ENCODE measurements at regions not wholly inside any gene's neighbourhood (a gene's known extent, or its start where the extent isn't known, plus 50 kb on each side); places are given as distances from the start of the nearest gene placed in this dataset.

- Mint-ChIP-seq H3K27ac (no peak overlapping the region), H3K9me3 (peaks cover 27% of the 10 kb centered on the region), H3K36me3 (ENCODE audit: low read depth) (peaks cover 6% of the 10 kb centered on the region), H3K4me3 (no peak overlapping the region), H3K27me3 (no peaks in the 10 kb centered on the region), H3K4me1 (ENCODE audit: low read depth) (no peaks in the 10 kb centered on the region)
- TF ChIP-seq CTCF (IDR thresholded peaks at IDR 0.05): no peak
- ChIA-PET POLR2A (no interaction called here), CTCF (no interaction called here)
- intact Hi-C loops (cut with micrococcal nuclease): no loop called here
- DNase-seq (no peak), ATAC-seq (no peak)
Measured at GRCh38 chr19:23855676-23856075, 59.0 kb upstream of the ZNF726 start.

GRCh38 chr19:23851966-23852365, 62.7 kb upstream of the ZNF726 start:
- no peak for TF ChIP-seq CTCF (IDR thresholded peaks at IDR 0.05)
- no peak overlapping the region for H3K27ac Mint-ChIP-seq
- H3K27me3 Mint-ChIP-seq: no peaks in the 10 kb centered on the region
- H3K36me3 Mint-ChIP-seq (ENCODE audit: low read depth): peaks cover 10% of the 10 kb centered on the region
- H3K4me3 Mint-ChIP-seq: no peak overlapping the region
- no peak for DNase-seq
- no peak for ATAC-seq
- ChIA-PET POLR2A (no interaction called here), CTCF (no interaction called here)
- peaks cover 55% of the 10 kb centered on the region for H3K9me3 Mint-ChIP-seq
- intact Hi-C loops (cut with micrococcal nuclease): no loop called here
- no peaks in the 10 kb centered on the region for H3K4me1 Mint-ChIP-seq (ENCODE audit: low read depth)

GRCh38 chr19:23832717-23833327, 74.1 kb upstream of the ZNF681 start:
- H3K4me1 Mint-ChIP-seq (ENCODE audit: low read depth): no peaks in the 10 kb centered on the region
- peaks cover 19% of the 10 kb centered on the region for H3K36me3 Mint-ChIP-seq (ENCODE audit: low read depth)
- DNase-seq: no peak
- ChIA-PET CTCF (no interaction called here), POLR2A (no interaction called here)
- no peak overlapping the region for H3K4me3 Mint-ChIP-seq
- no peak for TF ChIP-seq CTCF (IDR thresholded peaks at IDR 0.05)
- H3K27ac Mint-ChIP-seq: no peak overlapping the region
- intact Hi-C loops (cut with micrococcal nuclease): no loop called here
- peaks cover 52% of the 10 kb centered on the region for H3K9me3 Mint-ChIP-seq
- H3K27me3 Mint-ChIP-seq: no peaks in the 10 kb centered on the region
- no peak for ATAC-seq

GRCh38 chr19:23823952-23824389, 65.3 kb upstream of the ZNF681 start:
- Mint-ChIP-seq H3K4me3 (no peak overlapping the region), H3K36me3 (ENCODE audit: low read depth) (peaks cover 4% of the 10 kb centered on the region), H3K4me1 (ENCODE audit: low read depth) (no peaks in the 10 kb centered on the region), H3K27me3 (no peaks in the 10 kb centered on the region), H3K9me3 (peaks cover 30% of the 10 kb centered on the region), H3K27ac (no peak overlapping the region)
- peak; percentile 46 for TF ChIP-seq CTCF (IDR thresholded peaks at IDR 0.05)
- CTCF ChIA-PET: no interaction called here
- intact Hi-C loops (cut with micrococcal nuclease): no loop called here
- POLR2A ChIA-PET: no interaction called here
- ATAC-seq (peak; percentile 74), DNase-seq (peak; percentile 54)

- Mint-ChIP-seq H3K36me3 (ENCODE audit: low read depth) (peaks cover 4% of the 10 kb centered on the region), H3K27ac (no peak overlapping the region), H3K4me1 (ENCODE audit: low read depth) (no peaks in the 10 kb centered on the region), H3K4me3 (no peak overlapping the region), H3K9me3 (peaks cover 28% of the 10 kb centered on the region), H3K27me3 (no peaks in the 10 kb centered on the region)
- DNase-seq (no peak), ATAC-seq (no peak)
- TF ChIP-seq CTCF (IDR thresholded peaks at IDR 0.05): no peak
- ChIA-PET CTCF (no interaction called here), POLR2A (no interaction called here)
- intact Hi-C loops (cut with micrococcal nuclease): no loop called here
Measured at GRCh38 chr19:23822735-23823134, 64.0 kb upstream of the ZNF681 start.

Data from activated CD8-positive, alpha-beta T cell treated with anti-CD3 and anti-CD28 coated beads for 36 hours (primary cell).